Muscle of leg (tissue), 3 donors: ENCODE measurements at regions not wholly inside any gene's neighbourhood (a gene's known extent, or its start where the extent isn't known, plus 50 kb on each side); places are given as distances from the start of the nearest gene placed in this dataset.

Source experiments
- DNase-seq: peaks from one replicate; pipeline ENCODE4 v3.0.0; 2013
- H3K27ac ChIP-seq: one replicate; pipeline ENCODE4 v1.5.1; 2013; ENCODE audit warnings: mild to moderate bottlenecking, low read length, control low read depth
- H3K27me3 ChIP-seq: one replicate; pipeline ENCODE4 v1.6.1; 2013; ENCODE audit warnings: low read length; ENCODE audit not compliant: control insufficient read depth, insufficient read depth
- H3K36me3 ChIP-seq: one replicate; pipeline ENCODE4 v1.6.1; 2013; ENCODE audit warnings: low read length; ENCODE audit not compliant: control insufficient read depth, insufficient read depth
- H3K4me1 ChIP-seq: one replicate; pipeline ENCODE4 v1.6.1; 2013; ENCODE audit warnings: low read length; ENCODE audit not compliant: control insufficient read depth, insufficient read depth
- H3K4me3 ChIP-seq: one replicate; pipeline ENCODE4 v1.5.1; 2013; ENCODE audit warnings: low read length, control low read depth
- H3K9me3 ChIP-seq: replicated peaks from 2 replicates; pipeline ENCODE4 v1.6.1; 2013; ENCODE audit warnings: low read depth, low read length; ENCODE audit not compliant: control insufficient read depth
- WGBS: methylation state at CpG from one replicate; pipeline ENCODE4 v1.1.5; 2013; ENCODE audit warnings: missing lambda C conversion rate; ENCODE audit not compliant: insufficient coverage; 5-methylcytosine and 5-hydroxymethylcytosine counted together

DNA sequence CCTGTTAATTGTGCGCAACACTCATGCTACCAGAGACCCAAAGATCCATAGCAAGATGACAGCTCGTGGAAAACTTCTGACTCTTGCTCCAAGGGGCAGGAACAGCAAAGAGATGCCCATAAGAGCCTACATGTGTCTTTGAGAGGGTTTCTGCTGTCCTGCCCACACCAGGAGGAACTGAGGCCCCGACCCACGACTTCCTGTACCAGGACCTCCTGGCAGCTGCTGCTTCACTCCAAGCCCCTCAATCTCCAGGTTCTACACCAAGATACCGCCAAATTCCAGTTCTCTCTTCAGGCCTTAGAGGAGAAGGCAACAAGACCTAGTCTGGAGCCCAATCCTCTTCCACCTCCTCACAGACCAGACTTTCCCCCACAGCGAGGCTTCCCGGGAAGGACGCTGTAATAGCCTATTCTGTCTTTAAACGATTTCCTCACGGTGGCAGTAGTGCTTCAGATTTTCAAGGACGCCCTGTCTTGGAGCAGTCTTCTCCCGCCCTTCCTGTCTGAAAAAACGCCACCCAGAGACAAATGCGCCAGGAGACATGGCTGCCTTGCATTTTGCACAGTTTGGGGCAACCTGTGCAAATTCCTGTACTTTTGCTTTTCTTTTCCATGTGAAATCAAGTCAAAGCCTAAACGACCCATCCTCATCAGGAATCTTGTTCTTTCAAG is 230.2 kb upstream of the STK26 start:
- Histone ChIP-seq H3K9me3 (no peaks in the 10 kb centered on the region), H3K36me3 (no peaks in the 10 kb centered on the region), H3K27ac (peak overlapping the region; percentile 63), H3K4me1 (peaks cover 9% of the 10 kb centered on the region), H3K4me3 (peak overlapping the region; percentile 33), H3K27me3 (peaks cover 19% of the 10 kb centered on the region)
- WGBS = 54% methylated on average over 12 of the region's 15 CpGs
- DNase-seq = peak; percentile 98

- Histone ChIP-seq H3K27me3 (peaks cover 18% of the 10 kb centered on the region), H3K9me3 (no peaks in the 10 kb centered on the region), H3K27ac (no peak overlapping the region), H3K36me3 (no peaks in the 10 kb centered on the region), H3K4me3 (no peak overlapping the region), H3K4me1 (peaks cover 9% of the 10 kb centered on the region)
- DNase-seq = no peak
- 56% methylated on average over 36 of the region's 44 CpGs for WGBS
Measured at GRCh38 chrX:131795442-131796229, 227.5 kb upstream of the STK26 start.

DNA sequence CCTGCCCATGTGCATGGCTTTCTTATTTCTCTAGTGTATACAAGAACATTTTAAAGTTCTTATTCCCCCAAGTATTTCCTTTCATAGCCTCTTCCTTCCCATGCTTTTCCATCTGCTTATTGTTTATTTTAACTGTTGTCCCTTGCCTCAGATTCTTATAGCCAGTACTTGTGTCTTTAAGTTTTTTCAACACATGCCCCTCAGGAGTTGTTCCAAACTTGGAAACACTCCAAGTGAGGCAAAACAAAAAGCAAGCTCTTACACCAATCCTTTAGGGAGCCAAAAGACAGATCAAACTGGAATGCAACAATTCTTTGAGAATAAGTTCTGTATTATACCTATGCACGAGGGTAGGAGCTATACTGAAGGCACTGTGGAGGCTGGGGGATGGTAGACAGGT is 222.0 kb upstream of the STK26 start:
- peaks cover 9% of the 10 kb centered on the region for H3K4me1 ChIP-seq
- H3K27ac ChIP-seq = no peak overlapping the region
- no CpG with 5 or more reads among the region's 1 CpG for WGBS
- H3K27me3 ChIP-seq = peaks cover 13% of the 10 kb centered on the region
- no peaks in the 10 kb centered on the region for H3K9me3 ChIP-seq
- no peaks in the 10 kb centered on the region for H3K36me3 ChIP-seq
- H3K4me3 ChIP-seq = no peak overlapping the region
- peak; percentile 50 for DNase-seq

GRCh38 chrX:131801911-131802310 is 221.2 kb upstream of the STK26 start:
- no peak overlapping the region for H3K27ac ChIP-seq
- H3K4me1 ChIP-seq = peaks cover 9% of the 10 kb centered on the region
- no peaks in the 10 kb centered on the region for H3K9me3 ChIP-seq
- 60% methylated on average over 1 of the region's 2 CpGs for WGBS
- no peaks in the 10 kb centered on the region for H3K36me3 ChIP-seq
- DNase-seq = no peak
- H3K4me3 ChIP-seq = no peak overlapping the region
- peaks cover 15% of the 10 kb centered on the region for H3K27me3 ChIP-seq

- Histone ChIP-seq H3K9me3 (no peaks in the 10 kb centered on the region), H3K4me3 (peak overlapping the region; percentile 44), H3K27ac (no peak overlapping the region)
Measured at GRCh38 chrX:131802836-131803626, 220.1 kb upstream of the STK26 start.

GRCh38 chrX:131812847-131813825 is 210.0 kb upstream of the STK26 start:
- Histone ChIP-seq H3K27ac (peak overlapping the region; percentile 84), H3K9me3 (no peaks in the 10 kb centered on the region), H3K27me3 (no peaks in the 10 kb centered on the region), H3K4me1 (peaks cover 6% of the 10 kb centered on the region), H3K4me3 (peak overlapping the region; percentile 51), H3K36me3 (no peaks in the 10 kb centered on the region)
- 46% methylated on average over 5 of the region's 11 CpGs for WGBS
- DNase-seq = peak; percentile 95

More at GRCh38 chrX:131802836-131803626, 220.1 kb upstream of the STK26 start:
- H3K36me3 ChIP-seq = no peaks in the 10 kb centered on the region
- peaks cover 9% of the 10 kb centered on the region for H3K4me1 ChIP-seq
- peak; percentile 95 for DNase-seq
- H3K27me3 ChIP-seq = peaks cover 9% of the 10 kb centered on the region
- WGBS = 50% methylated on average over 17 of the region's 19 CpGs

DNA sequence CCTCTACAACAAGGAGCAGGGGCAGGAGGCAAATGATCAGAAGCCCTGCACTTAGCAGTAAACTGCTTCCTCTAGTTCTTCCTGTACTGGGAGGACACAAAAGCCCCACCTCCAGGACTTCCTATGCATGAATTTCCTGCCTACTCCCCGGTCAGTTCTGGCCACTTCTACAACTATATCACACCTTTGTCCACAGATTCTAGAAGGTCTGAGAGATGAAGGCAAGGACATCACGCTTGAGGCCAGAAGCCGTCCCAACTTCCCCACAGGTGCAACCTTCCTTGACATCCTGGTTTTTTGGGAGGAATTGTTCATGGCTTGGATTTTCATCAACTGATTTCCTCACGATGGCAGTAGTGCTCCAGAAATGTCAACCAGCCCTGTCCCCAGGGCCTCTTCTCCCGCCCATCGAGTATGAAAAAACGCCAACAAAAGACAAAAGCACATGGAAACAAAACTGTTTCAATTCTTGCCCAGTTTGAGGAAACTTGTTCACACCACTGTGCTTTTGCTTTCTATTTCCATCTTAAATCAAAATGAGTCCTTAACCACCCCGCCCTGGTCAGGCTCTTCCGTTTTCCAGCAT is 206.5 kb upstream of the STK26 start:
- H3K27ac ChIP-seq = peak overlapping the region; percentile 22
- peak overlapping the region; percentile 30 for H3K4me3 ChIP-seq
- H3K36me3 ChIP-seq = no peaks in the 10 kb centered on the region

GRCh38 chrX:131818297-131818936 is 204.7 kb upstream of the STK26 start:
- Histone ChIP-seq H3K27ac (no peak overlapping the region), H3K27me3 (no peaks in the 10 kb centered on the region), H3K4me1 (peaks cover 5% of the 10 kb centered on the region), H3K36me3 (no peaks in the 10 kb centered on the region), H3K4me3 (no peak overlapping the region), H3K9me3 (no peaks in the 10 kb centered on the region)
- 100% methylated on average over 2 of the region's 5 CpGs for WGBS
- no peak for DNase-seq

More for the DNA sequence above, 206.5 kb upstream of the STK26 start:
- WGBS = 44% methylated on average over 8 of the region's 9 CpGs
- DNase-seq = peak; percentile 94
- Histone ChIP-seq H3K9me3 (no peaks in the 10 kb centered on the region), H3K27me3 (no peaks in the 10 kb centered on the region), H3K4me1 (peaks cover 6% of the 10 kb centered on the region)
